ENCODE measurements at regions not wholly inside any gene's neighbourhood (a gene's known extent, or its start where the extent isn't known, plus 50 kb on each side); places are given as distances from the start of the nearest gene placed in this dataset.

DNA sequence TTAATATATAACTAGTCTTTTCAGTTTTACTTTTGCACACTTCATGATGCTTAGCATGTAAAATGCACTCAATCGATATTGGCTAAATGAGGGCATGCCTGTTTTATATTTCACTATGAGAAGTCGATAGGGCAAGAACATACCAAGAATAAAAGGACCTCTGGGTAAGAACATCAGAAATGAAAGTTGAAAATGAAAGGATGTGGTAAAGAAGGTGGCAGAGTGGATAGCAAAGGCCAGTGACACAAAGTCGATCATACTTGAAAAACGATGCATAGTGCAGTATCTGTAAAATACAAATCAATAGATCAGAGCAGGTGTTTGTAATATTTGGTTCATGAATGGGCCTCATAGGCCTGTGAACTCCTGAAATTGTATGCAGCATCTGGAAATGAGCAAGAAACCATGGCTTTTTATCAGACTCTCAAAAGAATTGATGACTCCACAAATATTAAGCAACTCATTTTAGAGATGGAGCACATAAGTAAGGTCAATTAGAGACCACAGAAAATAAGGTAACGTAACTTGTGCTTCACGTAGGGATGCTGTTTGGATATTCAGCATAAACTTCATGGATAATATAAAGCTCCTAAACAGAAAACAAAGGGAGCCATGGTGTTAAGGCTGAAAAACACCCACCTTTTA is 653.4 kb downstream of the NYAP2 start:
- Histone ChIP-seq H3K4me1 (replicated peaks in 1 of 2) (no peaks in the 10 kb centered on the region), H3K9me3 (replicated peaks in 1 of 3) (no peaks in the 10 kb centered on the region), H3K36me3 (replicated peaks in 1 of 2) (no peaks in the 10 kb centered on the region), H3K27ac (no peak overlapping the region), H3K27me3 (no peaks in the 10 kb centered on the region), H3K4me3 (no peak overlapping the region)
- no peak for DNase-seq
- 90 to 94% (median 92%) methylated on average over 6 of the region's 6 CpGs for WGBS, 4 donors
- intact Hi-C loops (cut with DNase I): no loop called here
- TF ChIP-seq POLR2A (IDR thresholded peaks at IDR 0.05): no peak
- TF ChIP-seq, protein P1, sequence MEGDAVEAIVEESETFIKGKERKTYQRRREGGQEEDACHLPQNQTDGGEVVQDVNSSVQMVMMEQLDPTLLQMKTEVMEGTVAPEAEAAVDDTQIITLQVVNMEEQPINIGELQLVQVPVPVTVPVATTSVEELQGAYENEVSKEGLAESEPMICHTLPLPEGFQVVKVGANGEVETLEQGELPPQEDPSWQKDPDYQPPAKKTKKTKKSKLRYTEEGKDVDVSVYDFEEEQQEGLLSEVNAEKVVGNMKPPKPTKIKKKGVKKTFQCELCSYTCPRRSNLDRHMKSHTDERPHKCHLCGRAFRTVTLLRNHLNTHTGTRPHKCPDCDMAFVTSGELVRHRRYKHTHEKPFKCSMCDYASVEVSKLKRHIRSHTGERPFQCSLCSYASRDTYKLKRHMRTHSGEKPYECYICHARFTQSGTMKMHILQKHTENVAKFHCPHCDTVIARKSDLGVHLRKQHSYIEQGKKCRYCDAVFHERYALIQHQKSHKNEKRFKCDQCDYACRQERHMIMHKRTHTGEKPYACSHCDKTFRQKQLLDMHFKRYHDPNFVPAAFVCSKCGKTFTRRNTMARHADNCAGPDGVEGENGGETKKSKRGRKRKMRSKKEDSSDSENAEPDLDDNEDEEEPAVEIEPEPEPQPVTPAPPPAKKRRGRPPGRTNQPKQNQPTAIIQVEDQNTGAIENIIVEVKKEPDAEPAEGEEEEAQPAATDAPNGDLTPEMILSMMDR (IDR thresholded peaks at IDR 0.05): no peak

DNA sequence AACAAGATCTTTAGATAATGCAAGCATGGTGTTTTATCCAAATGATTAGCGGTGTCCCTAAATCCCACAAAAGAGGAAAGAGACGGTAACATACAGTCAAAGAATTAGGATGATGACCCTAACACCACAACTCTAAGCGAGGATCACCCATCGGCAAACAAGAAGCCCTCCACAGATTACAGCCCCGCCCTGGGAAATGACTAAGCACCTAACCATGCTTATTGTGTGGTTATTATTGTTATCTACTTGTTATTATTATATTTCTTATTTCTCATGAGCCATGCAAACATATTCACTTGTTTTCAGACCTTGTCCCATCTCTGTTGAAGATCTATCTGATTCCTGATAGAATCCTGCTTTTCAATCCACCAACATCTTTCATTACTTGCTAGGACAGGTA is 651.3 kb downstream of the NYAP2 start:
- Histone ChIP-seq H3K9me3 (replicated peaks in 1 of 3) (no peaks in the 10 kb centered on the region), H3K27me3 (no peaks in the 10 kb centered on the region), H3K4me1 (replicated peaks in 1 of 2) (no peaks in the 10 kb centered on the region), H3K36me3 (replicated peaks in 1 of 2) (no peaks in the 10 kb centered on the region), H3K27ac (no peak overlapping the region), H3K4me3 (no peak overlapping the region)
- no peak for TF ChIP-seq POLR2A (IDR thresholded peaks at IDR 0.05)
- TF ChIP-seq, protein P1 (IDR thresholded peaks at IDR 0.05): no peak
- 91 to 94% (median 93%) methylated on average over 5 of the region's 5 CpGs for WGBS, 4 donors
- DNase-seq: no peak
- intact Hi-C loops (cut with DNase I): no loop called here

DNA sequence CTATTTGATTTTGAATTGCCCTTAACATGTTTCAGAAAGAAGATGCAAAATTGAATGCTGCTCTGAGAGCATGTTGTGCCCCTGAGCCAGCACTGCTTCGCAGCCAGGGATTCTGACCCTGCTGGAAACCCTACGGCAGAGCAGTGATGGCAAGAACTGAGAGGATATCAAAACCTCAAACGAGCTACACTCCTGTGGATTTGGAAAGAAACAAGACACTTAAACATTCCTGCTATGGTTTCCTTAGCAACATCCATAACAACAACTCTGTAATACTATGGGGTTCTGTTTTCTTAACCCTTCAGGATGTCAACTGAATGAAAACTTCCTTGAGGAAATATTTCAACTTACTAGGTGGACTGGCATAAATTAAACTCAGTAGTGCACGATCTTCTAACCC is 649.1 kb downstream of the NYAP2 start:
- 49 to 54% (median 51%) methylated on average over 4 of the region's 4 CpGs for WGBS, 4 donors
- Histone ChIP-seq H3K36me3 (replicated peaks in 1 of 2) (no peaks in the 10 kb centered on the region), H3K4me3 (no peak overlapping the region), H3K4me1 (replicated peaks in 1 of 2) (no peaks in the 10 kb centered on the region), H3K27ac (no peak overlapping the region), H3K9me3 (replicated peaks in 1 of 3) (no peaks in the 10 kb centered on the region), H3K27me3 (no peaks in the 10 kb centered on the region)
- no peak for DNase-seq
- TF ChIP-seq, protein P1 (IDR thresholded peaks at IDR 0.05): no peak
- TF ChIP-seq POLR2A (IDR thresholded peaks at IDR 0.05): no peak
- intact Hi-C loops (cut with DNase I): no loop called here

DNA sequence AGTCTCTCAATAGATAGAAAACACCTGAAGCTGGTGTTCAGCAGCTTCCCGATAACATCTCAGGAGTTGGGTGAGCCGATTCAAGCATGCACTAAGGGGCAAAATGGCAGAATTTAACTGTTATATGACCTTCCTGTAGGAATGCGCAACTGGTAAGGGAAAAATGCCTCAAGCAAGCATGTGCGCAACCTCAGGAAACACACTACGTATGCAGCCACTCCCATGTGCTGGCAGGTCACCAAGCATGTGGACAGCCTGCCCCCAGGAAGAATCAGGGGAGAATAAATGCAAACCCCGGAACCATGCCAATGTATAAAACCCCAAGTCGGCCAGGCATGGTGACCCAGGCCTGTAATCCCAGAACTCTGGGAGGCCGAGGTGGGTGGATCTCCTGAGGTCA is 645.6 kb downstream of the NYAP2 start:
- H3K9me3 ChIP-seq (replicated peaks in 1 of 3): no peaks in the 10 kb centered on the region
- 92 to 96% (median 95%) methylated on average over 5 to 8 of the region's 8 CpGs for WGBS, 4 donors

More for the DNA sequence above, 645.6 kb downstream of the NYAP2 start:
- no peak overlapping the region for H3K27ac ChIP-seq
- TF ChIP-seq, protein P1 (IDR thresholded peaks at IDR 0.05): no peak
- TF ChIP-seq POLR2A (IDR thresholded peaks at IDR 0.05): no peak
- no peak overlapping the region for H3K4me3 ChIP-seq
- no peaks in the 10 kb centered on the region for H3K27me3 ChIP-seq
- no peak for DNase-seq
- intact Hi-C loops (cut with DNase I): no loop called here
- H3K36me3 ChIP-seq (replicated peaks in 1 of 2): no peaks in the 10 kb centered on the region
- H3K4me1 ChIP-seq (replicated peaks in 1 of 2): no peaks in the 10 kb centered on the region
